ENCODE measurements at regions not wholly inside any gene's neighbourhood (a gene's known extent, or its start where the extent isn't known, plus 50 kb on each side); places are given as distances from the start of the nearest gene placed in this dataset.

DNA sequence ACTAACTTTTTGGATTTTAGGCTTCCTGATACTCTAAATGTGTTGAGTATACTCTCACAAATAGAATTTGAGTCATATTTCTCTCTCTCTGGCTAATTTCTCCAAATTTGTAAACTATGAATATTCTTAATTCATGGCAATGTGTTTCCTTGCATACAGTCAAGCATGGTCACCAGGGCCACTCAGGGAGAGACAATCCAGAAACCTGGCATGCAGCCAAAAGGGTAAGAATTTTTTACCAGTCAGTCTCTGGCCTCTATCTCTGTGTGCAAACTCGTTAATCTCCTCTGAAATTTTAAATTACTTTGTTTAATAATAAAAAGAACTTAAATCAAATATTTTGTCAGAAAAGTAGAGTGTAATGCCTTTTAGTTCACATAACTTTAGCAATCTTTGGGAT, 179.8 kb downstream of the OR13H1 start:
- Histone ChIP-seq H3K4me2 (ENCODE audit: insufficient read depth, low read length) (no peak overlapping the region), H3K27me3 (ENCODE audit: insufficient read depth, low read length) (peaks cover 7% of the 10 kb centered on the region), H3K4me1 (ENCODE audit: insufficient read depth, low read length) (peaks cover 6% of the 10 kb centered on the region), H3K36me3 (ENCODE audit: insufficient read depth, low read length) (no peaks in the 10 kb centered on the region), H3K9me3 (ENCODE audit: low read depth, low read length) (peaks cover 3% of the 10 kb centered on the region), H3K79me2 (ENCODE audit: insufficient read depth, low read length) (no peaks in the 10 kb centered on the region), H3K4me3 (ENCODE audit: insufficient read depth, low read length) (no peak overlapping the region), H3K27ac (ENCODE audit: low read depth, low read length) (no peak overlapping the region), H2AFZ (ENCODE audit: low read length) (no peak overlapping the region), H4K20me1 (ENCODE audit: insufficient read depth, low read length) (no peaks in the 10 kb centered on the region)
- TF ChIP-seq, protein P1, sequence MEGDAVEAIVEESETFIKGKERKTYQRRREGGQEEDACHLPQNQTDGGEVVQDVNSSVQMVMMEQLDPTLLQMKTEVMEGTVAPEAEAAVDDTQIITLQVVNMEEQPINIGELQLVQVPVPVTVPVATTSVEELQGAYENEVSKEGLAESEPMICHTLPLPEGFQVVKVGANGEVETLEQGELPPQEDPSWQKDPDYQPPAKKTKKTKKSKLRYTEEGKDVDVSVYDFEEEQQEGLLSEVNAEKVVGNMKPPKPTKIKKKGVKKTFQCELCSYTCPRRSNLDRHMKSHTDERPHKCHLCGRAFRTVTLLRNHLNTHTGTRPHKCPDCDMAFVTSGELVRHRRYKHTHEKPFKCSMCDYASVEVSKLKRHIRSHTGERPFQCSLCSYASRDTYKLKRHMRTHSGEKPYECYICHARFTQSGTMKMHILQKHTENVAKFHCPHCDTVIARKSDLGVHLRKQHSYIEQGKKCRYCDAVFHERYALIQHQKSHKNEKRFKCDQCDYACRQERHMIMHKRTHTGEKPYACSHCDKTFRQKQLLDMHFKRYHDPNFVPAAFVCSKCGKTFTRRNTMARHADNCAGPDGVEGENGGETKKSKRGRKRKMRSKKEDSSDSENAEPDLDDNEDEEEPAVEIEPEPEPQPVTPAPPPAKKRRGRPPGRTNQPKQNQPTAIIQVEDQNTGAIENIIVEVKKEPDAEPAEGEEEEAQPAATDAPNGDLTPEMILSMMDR (IDR thresholded peaks at IDR 0.05; ENCODE audit: extremely low read depth, low read depth, low read length): no peak
- no peak for DNase-seq (ENCODE audit: insufficient read length, low spot score, missing footprints)

DNA sequence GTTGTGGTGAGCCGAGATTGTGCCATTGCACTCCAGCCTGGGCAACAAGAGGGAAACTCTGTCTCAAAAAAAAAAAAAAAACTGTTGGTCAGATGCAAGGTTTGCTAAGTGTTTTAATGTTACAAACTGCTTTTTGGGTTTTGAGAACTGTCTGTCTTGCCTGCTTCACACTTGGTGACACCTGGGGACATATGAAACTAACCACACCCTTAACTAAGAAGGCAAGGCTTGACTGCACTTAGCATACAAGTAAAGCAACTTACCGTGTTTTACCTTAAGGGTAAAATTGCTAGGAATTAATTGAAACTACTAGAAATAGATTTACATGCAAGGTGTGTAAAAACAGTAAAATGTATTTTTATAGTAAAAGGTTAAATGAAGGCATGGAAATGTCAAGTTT, 180.4 kb downstream of the OR13H1 start:
- no peak overlapping the region for H3K4me2 ChIP-seq (ENCODE audit: insufficient read depth, low read length)
- no peak overlapping the region for H3K27ac ChIP-seq (ENCODE audit: low read depth, low read length)
- peaks cover 6% of the 10 kb centered on the region for H3K4me1 ChIP-seq (ENCODE audit: insufficient read depth, low read length)
- TF ChIP-seq, protein P1 (IDR thresholded peaks at IDR 0.05; ENCODE audit: extremely low read depth, low read depth, low read length): no peak
- no peaks in the 10 kb centered on the region for H3K36me3 ChIP-seq (ENCODE audit: insufficient read depth, low read length)
- no peaks in the 10 kb centered on the region for H4K20me1 ChIP-seq (ENCODE audit: insufficient read depth, low read length)
- no peak overlapping the region for H2AFZ ChIP-seq (ENCODE audit: low read length)
- DNase-seq (ENCODE audit: insufficient read length, low spot score, missing footprints): no peak
- H3K4me3 ChIP-seq (ENCODE audit: insufficient read depth, low read length): no peak overlapping the region
- H3K9me3 ChIP-seq (ENCODE audit: low read depth, low read length): peaks cover 3% of the 10 kb centered on the region
- H3K79me2 ChIP-seq (ENCODE audit: insufficient read depth, low read length): no peaks in the 10 kb centered on the region
- peaks cover 7% of the 10 kb centered on the region for H3K27me3 ChIP-seq (ENCODE audit: insufficient read depth, low read length)

DNA sequence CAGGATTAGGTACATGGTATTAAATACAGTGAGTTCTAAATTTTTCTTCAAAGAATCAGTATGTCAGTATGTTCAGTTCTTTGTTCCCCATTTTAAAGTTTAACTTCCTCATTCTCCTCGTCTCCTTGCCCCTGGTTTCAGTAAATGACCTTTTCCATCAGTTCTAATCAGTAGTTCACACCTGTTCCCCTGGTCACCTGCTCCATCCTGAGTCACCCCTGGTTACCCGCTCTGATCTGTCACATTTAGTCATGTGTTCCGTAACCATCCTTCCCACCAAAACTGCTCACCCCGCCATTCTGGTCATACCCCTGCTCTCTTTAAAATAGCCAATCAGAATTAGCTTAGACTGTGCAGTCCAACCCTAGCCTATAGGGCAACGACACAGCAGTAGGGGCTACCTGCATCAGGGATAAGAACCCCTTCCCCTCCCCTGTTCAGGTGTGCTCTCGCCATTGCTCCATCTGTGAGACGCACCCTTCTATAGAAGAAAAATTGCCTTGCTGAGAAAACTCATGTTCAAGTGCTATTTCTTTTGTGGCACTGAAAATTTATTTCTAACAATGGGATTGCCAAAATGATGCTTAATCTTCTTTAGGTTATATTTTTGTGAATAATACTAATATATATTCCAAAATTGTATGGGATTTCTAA, 181.3 kb downstream of the OR13H1 start:
- Histone ChIP-seq H3K9me3 (ENCODE audit: low read depth, low read length) (peaks cover 3% of the 10 kb centered on the region), H3K27me3 (ENCODE audit: insufficient read depth, low read length) (peaks cover 6% of the 10 kb centered on the region), H3K79me2 (ENCODE audit: insufficient read depth, low read length) (no peaks in the 10 kb centered on the region), H4K20me1 (ENCODE audit: insufficient read depth, low read length) (no peaks in the 10 kb centered on the region), H3K4me2 (ENCODE audit: insufficient read depth, low read length) (no peak overlapping the region), H2AFZ (ENCODE audit: low read length) (no peak overlapping the region), H3K36me3 (ENCODE audit: insufficient read depth, low read length) (no peaks in the 10 kb centered on the region), H3K4me3 (ENCODE audit: insufficient read depth, low read length) (no peak overlapping the region), H3K4me1 (ENCODE audit: insufficient read depth, low read length) (peaks cover 6% of the 10 kb centered on the region), H3K27ac (ENCODE audit: low read depth, low read length) (no peak overlapping the region)
- no peak for DNase-seq (ENCODE audit: insufficient read length, low spot score, missing footprints)
- TF ChIP-seq, protein P1 (IDR thresholded peaks at IDR 0.05; ENCODE audit: extremely low read depth, low read depth, low read length): no peak

DNA sequence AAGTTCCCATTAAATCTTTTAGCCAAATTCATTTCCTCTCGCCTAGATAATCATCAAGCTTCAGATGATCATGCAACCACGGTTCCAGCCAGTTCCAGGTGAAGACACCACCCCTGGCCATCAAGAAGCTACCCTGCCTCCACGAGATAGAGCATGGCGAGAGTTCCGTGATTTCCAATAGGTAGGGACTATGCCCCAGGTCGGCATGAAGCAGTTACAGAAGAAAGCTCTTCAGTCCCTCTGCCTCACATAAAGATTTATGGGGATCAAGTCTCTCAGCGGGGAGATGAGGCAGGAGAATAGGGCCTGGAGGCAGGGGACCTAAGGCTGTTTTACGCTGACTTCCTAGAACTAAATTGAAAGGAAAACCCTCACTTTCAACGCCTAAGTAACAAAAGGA, 183.9 kb downstream of the OR13H1 start:
- H3K27ac ChIP-seq (ENCODE audit: low read depth, low read length): no peak overlapping the region
- no peaks in the 10 kb centered on the region for H4K20me1 ChIP-seq (ENCODE audit: insufficient read depth, low read length)
- H3K9me3 ChIP-seq (ENCODE audit: low read depth, low read length): peaks cover 3% of the 10 kb centered on the region
- H3K79me2 ChIP-seq (ENCODE audit: insufficient read depth, low read length): no peaks in the 10 kb centered on the region
- H3K27me3 ChIP-seq (ENCODE audit: insufficient read depth, low read length): no peaks in the 10 kb centered on the region
- H3K4me3 ChIP-seq (ENCODE audit: insufficient read depth, low read length): no peak overlapping the region
- no peak overlapping the region for H2AFZ ChIP-seq (ENCODE audit: low read length)
- H3K4me1 ChIP-seq (ENCODE audit: insufficient read depth, low read length): peaks cover 6% of the 10 kb centered on the region
- no peaks in the 10 kb centered on the region for H3K36me3 ChIP-seq (ENCODE audit: insufficient read depth, low read length)
- DNase-seq (ENCODE audit: insufficient read length, low spot score, missing footprints): no peak
- TF ChIP-seq, protein P1 (IDR thresholded peaks at IDR 0.05; ENCODE audit: extremely low read depth, low read depth, low read length): no peak
- H3K4me2 ChIP-seq (ENCODE audit: insufficient read depth, low read length): peak overlapping the region; percentile 89

Data from osteoblast (primary cell).